ENCODE measurements at regions not wholly inside any gene's neighbourhood (a gene's known extent, or its start where the extent isn't known, plus 50 kb on each side); places are given as distances from the start of the nearest gene placed in this dataset.
A peak's percentile ranks its signal among the peaks of the same experiment; 100 is the strongest.

- no peak overlapping the region for H3K27ac ChIP-seq (ENCODE audit: low read length, poor library complexity, severe bottlenecking)
- no peak overlapping the region for H3K9ac ChIP-seq (ENCODE audit: low read length)
- WGBS: 57% methylated on average over 22 of the region's 26 CpGs
- no peak overlapping the region for H4K8ac ChIP-seq (ENCODE audit: low read length)
- H2AFZ ChIP-seq (ENCODE audit: low read depth, low read length): no peak overlapping the region
- no peaks in the 10 kb centered on the region for H3K36me3 ChIP-seq (ENCODE audit: control insufficient read depth in 1 of 2, insufficient read depth in 2 of 2, low read depth in 1 of 2, low read length in 2 of 2)
- peaks cover 60 to 76% of the 10 kb centered on the region in 2 experiments for H3K27me3 ChIP-seq (ENCODE audit: control insufficient read depth in 1 of 2, insufficient read depth in 1 of 2, low read length in 2 of 2)
- no peak overlapping the region for H3K4me3 ChIP-seq (ENCODE audit: insufficient read depth in 1 of 2, low read depth in 1 of 2, low read length in 2 of 2)
- H4K91ac ChIP-seq (ENCODE audit: low read length): no peak overlapping the region
- peak overlapping the region in 1 of 2 experiments; percentile 68 for H3K23ac ChIP-seq (ENCODE audit: low read length in 2 of 2)
- H2BK5ac ChIP-seq (ENCODE audit: low read depth, low read length, poor library complexity, severe bottlenecking): no peak overlapping the region
- H3K14ac ChIP-seq (ENCODE audit: low read length in 2 of 2): no peak overlapping the region
- no peak overlapping the region for H2BK120ac ChIP-seq (ENCODE audit: low read depth, low read length)
- DNase-seq: no peak
- H3K4me2 ChIP-seq (ENCODE audit: low read length, poor library complexity, severe bottlenecking): no peak overlapping the region
- no peak overlapping the region for H3K4ac ChIP-seq (ENCODE audit: low read depth in 1 of 2, low read length in 2 of 2)
- no peak overlapping the region for H2BK12ac ChIP-seq (ENCODE audit: low read length in 2 of 2)
- peaks cover 8% of the 10 kb centered on the region for H3K4me1 ChIP-seq (ENCODE audit: control insufficient read depth, insufficient read depth, low read depth, low read length)
- H3K79me1 ChIP-seq (replicated peaks; ENCODE audit: low read length, poor library complexity, severe bottlenecking): no peaks in the 10 kb centered on the region
- no peak overlapping the region for H3K18ac ChIP-seq (ENCODE audit: low read depth in 1 of 2, low read length in 2 of 2)
- no peak overlapping the region for H2BK15ac ChIP-seq (ENCODE audit: low read depth, poor library complexity, severe bottlenecking)
- H2AK5ac ChIP-seq (ENCODE audit: low read length, severe bottlenecking): no peak overlapping the region
- H3K9me3 ChIP-seq (ENCODE audit: control insufficient read depth, low read length): no peaks in the 10 kb centered on the region
Observed at GRCh38 chr12:3366451-3367110, 124.4 kb upstream of the PRMT8 start.

- no peak overlapping the region for H4K8ac ChIP-seq (ENCODE audit: low read length)
- H2BK15ac ChIP-seq (ENCODE audit: low read depth, poor library complexity, severe bottlenecking): no peak overlapping the region
- no peak overlapping the region for H3K27ac ChIP-seq (ENCODE audit: low read length, poor library complexity, severe bottlenecking)
- no peak for DNase-seq
- no peak overlapping the region for H2BK5ac ChIP-seq (ENCODE audit: low read depth, low read length, poor library complexity, severe bottlenecking)
- H4K91ac ChIP-seq (ENCODE audit: low read length): no peak overlapping the region
- H3K9ac ChIP-seq (ENCODE audit: low read length): no peak overlapping the region
- 84% methylated on average over 15 of the region's 16 CpGs for WGBS
- H3K18ac ChIP-seq (ENCODE audit: low read depth in 1 of 2, low read length in 2 of 2): no peak overlapping the region
- no peaks in the 10 kb centered on the region for H3K79me1 ChIP-seq (replicated peaks; ENCODE audit: low read length, poor library complexity, severe bottlenecking)
- H2BK12ac ChIP-seq (ENCODE audit: low read length in 2 of 2): no peak overlapping the region
- H3K14ac ChIP-seq (ENCODE audit: low read length in 2 of 2): no peak overlapping the region
- no peaks in the 10 kb centered on the region for H3K9me3 ChIP-seq (ENCODE audit: control insufficient read depth, low read length)
- H3K4ac ChIP-seq (ENCODE audit: low read depth in 1 of 2, low read length in 2 of 2): no peak overlapping the region
- H2AFZ ChIP-seq (ENCODE audit: low read depth, low read length): no peak overlapping the region
- peaks cover 60 to 66% of the 10 kb centered on the region in 2 experiments for H3K27me3 ChIP-seq (ENCODE audit: control insufficient read depth in 1 of 2, insufficient read depth in 1 of 2, low read length in 2 of 2)
- H2AK5ac ChIP-seq (ENCODE audit: low read length, severe bottlenecking): no peak overlapping the region
- H3K23ac ChIP-seq (ENCODE audit: low read length in 2 of 2): no peak overlapping the region
- no peak overlapping the region for H3K4me2 ChIP-seq (ENCODE audit: low read length, poor library complexity, severe bottlenecking)
- peaks cover 8% of the 10 kb centered on the region for H3K4me1 ChIP-seq (ENCODE audit: control insufficient read depth, insufficient read depth, low read depth, low read length)
- H3K4me3 ChIP-seq (ENCODE audit: insufficient read depth in 1 of 2, low read depth in 1 of 2, low read length in 2 of 2): no peak overlapping the region
- no peaks in the 10 kb centered on the region for H3K36me3 ChIP-seq (ENCODE audit: control insufficient read depth in 1 of 2, insufficient read depth in 2 of 2, low read depth in 1 of 2, low read length in 2 of 2)
- no peak overlapping the region for H2BK120ac ChIP-seq (ENCODE audit: low read depth, low read length)
Observed at GRCh38 chr12:3367750-3368444, 123.1 kb upstream of the PRMT8 start.

GRCh38 chr12:3371018-3371417 is 120.0 kb upstream of the PRMT8 start:
- WGBS: 68% methylated on average over 4 of the region's 4 CpGs
- Histone ChIP-seq H2BK15ac (ENCODE audit: low read depth, poor library complexity, severe bottlenecking) (no peak overlapping the region), H2AK5ac (ENCODE audit: low read length, severe bottlenecking) (no peak overlapping the region), H2AFZ (ENCODE audit: low read depth, low read length) (no peak overlapping the region), H3K27ac (ENCODE audit: low read length, poor library complexity, severe bottlenecking) (no peak overlapping the region), H3K4me3 (ENCODE audit: insufficient read depth in 1 of 2, low read depth in 1 of 2, low read length in 2 of 2) (no peak overlapping the region), H3K14ac (ENCODE audit: low read length in 2 of 2) (no peak overlapping the region), H2BK5ac (ENCODE audit: low read depth, low read length, poor library complexity, severe bottlenecking) (no peak overlapping the region), H3K9ac (ENCODE audit: low read length) (no peak overlapping the region), H3K4me2 (ENCODE audit: low read length, poor library complexity, severe bottlenecking) (no peak overlapping the region), H4K8ac (ENCODE audit: low read length) (no peak overlapping the region), H3K18ac (ENCODE audit: low read depth in 1 of 2, low read length in 2 of 2) (no peak overlapping the region), H3K36me3 (ENCODE audit: control insufficient read depth in 1 of 2, insufficient read depth in 2 of 2, low read depth in 1 of 2, low read length in 2 of 2) (no peaks in the 10 kb centered on the region), H4K91ac (ENCODE audit: low read length) (no peak overlapping the region), H3K4me1 (ENCODE audit: control insufficient read depth, insufficient read depth, low read depth, low read length) (peaks cover 2% of the 10 kb centered on the region), H3K23ac (ENCODE audit: low read length in 2 of 2) (no peak overlapping the region), H2BK120ac (ENCODE audit: low read depth, low read length) (no peak overlapping the region), H3K9me3 (ENCODE audit: control insufficient read depth, low read length) (no peaks in the 10 kb centered on the region), H3K4ac (ENCODE audit: low read depth in 1 of 2, low read length in 2 of 2) (no peak overlapping the region), H3K27me3 (ENCODE audit: control insufficient read depth in 1 of 2, insufficient read depth in 1 of 2, low read length in 2 of 2) (peaks cover 36 to 38% of the 10 kb centered on the region in 2 experiments), H3K79me1 (replicated peaks; ENCODE audit: low read length, poor library complexity, severe bottlenecking) (no peaks in the 10 kb centered on the region), H2BK12ac (ENCODE audit: low read length in 2 of 2) (no peak overlapping the region)
- no peak for DNase-seq

GRCh38 chr12:3375326-3375725 is 115.7 kb upstream of the PRMT8 start:
- Histone ChIP-seq H3K14ac (ENCODE audit: low read length in 2 of 2) (no peak overlapping the region), H3K4me1 (ENCODE audit: control insufficient read depth, insufficient read depth, low read depth, low read length) (no peaks in the 10 kb centered on the region), H4K91ac (ENCODE audit: low read length) (no peak overlapping the region), H3K4me2 (ENCODE audit: low read length, poor library complexity, severe bottlenecking) (no peak overlapping the region), H3K4me3 (ENCODE audit: insufficient read depth in 1 of 2, low read depth in 1 of 2, low read length in 2 of 2) (no peak overlapping the region), H2AK5ac (ENCODE audit: low read length, severe bottlenecking) (no peak overlapping the region), H4K8ac (ENCODE audit: low read length) (no peak overlapping the region), H2BK120ac (ENCODE audit: low read depth, low read length) (no peak overlapping the region), H3K27ac (ENCODE audit: low read length, poor library complexity, severe bottlenecking) (no peak overlapping the region), H2BK15ac (ENCODE audit: low read depth, poor library complexity, severe bottlenecking) (no peak overlapping the region), H3K27me3 (ENCODE audit: control insufficient read depth in 1 of 2, insufficient read depth in 1 of 2, low read length in 2 of 2) (peaks cover 9 to 16% of the 10 kb centered on the region in 2 experiments), H3K79me1 (replicated peaks; ENCODE audit: low read length, poor library complexity, severe bottlenecking) (no peaks in the 10 kb centered on the region), H2BK5ac (ENCODE audit: low read depth, low read length, poor library complexity, severe bottlenecking) (no peak overlapping the region), H3K23ac (ENCODE audit: low read length in 2 of 2) (no peak overlapping the region), H3K9ac (ENCODE audit: low read length) (no peak overlapping the region), H2AFZ (ENCODE audit: low read depth, low read length) (no peak overlapping the region), H3K18ac (ENCODE audit: low read depth in 1 of 2, low read length in 2 of 2) (no peak overlapping the region), H2BK12ac (ENCODE audit: low read length in 2 of 2) (no peak overlapping the region), H3K36me3 (ENCODE audit: control insufficient read depth in 1 of 2, insufficient read depth in 2 of 2, low read depth in 1 of 2, low read length in 2 of 2) (no peaks in the 10 kb centered on the region), H3K9me3 (ENCODE audit: control insufficient read depth, low read length) (no peaks in the 10 kb centered on the region), H3K4ac (ENCODE audit: low read depth in 1 of 2, low read length in 2 of 2) (no peak overlapping the region)
- WGBS: 88% methylated on average over 4 of the region's 4 CpGs
- DNase-seq: no peak
